HG03354 (cell line): ENCODE measurements at regions not wholly inside any gene's neighbourhood (a gene's known extent, or its start where the extent isn't known, plus 50 kb on each side); places are given as distances from the start of the nearest gene placed in this dataset.

Experiments
- ATAC-seq: cut with Tn5 transposase; IDR thresholded peaks from one replicate; pipeline ENCODE4 v1.9.1; 2021; ENCODE audit warnings: mild to moderate bottlenecking; ENCODE audit not compliant: unreplicated experiment, poor library complexity, severe bottlenecking

GRCh38 chr6:113511100-113511499, 346.0 kb upstream of the MARCKS start:
- no peak for ATAC-seq

DNA sequence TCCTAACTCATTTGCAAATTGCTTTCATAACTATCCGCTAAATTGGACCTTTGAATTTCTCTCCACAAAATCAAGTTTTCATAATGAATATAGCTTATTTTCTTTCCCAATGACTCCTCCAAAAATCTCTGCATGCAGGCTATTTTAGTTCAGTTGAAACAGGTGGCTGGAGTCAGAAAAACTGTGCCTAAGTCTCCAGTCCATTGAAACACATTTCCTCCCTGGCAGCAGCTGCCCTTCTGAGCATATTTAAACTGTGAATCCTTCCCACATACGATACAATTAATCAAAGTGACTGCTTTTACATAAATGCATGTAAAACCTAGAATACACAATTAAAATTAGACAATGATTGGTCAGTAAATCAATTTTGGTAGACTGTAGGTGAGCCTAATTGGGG, 344.6 kb upstream of the MARCKS start:
- no peak for ATAC-seq

DNA sequence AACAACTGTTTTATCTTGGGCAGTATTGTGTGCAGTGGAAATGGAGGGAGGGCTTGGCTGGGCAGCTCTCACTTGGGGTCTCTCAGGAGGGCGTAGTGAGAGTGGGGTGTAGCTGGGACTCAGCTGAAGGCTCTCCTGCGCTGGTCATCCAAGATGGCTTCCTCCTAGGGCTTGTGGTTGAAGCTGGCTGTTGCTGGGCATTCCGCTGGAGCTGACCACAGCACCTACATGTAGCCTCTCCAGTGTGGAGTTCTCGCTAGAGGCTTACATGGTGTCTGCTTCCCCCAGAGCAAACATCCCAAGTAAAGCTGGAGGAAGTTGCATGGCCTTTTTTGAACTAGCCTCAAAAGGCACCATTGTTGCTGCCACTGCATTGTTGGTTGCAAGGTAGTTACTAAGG, 344.1 kb upstream of the MARCKS start:
- ATAC-seq: no peak

GRCh38 chr6:113522376-113522775, 334.8 kb upstream of the MARCKS start:
- no peak for ATAC-seq

DNA sequence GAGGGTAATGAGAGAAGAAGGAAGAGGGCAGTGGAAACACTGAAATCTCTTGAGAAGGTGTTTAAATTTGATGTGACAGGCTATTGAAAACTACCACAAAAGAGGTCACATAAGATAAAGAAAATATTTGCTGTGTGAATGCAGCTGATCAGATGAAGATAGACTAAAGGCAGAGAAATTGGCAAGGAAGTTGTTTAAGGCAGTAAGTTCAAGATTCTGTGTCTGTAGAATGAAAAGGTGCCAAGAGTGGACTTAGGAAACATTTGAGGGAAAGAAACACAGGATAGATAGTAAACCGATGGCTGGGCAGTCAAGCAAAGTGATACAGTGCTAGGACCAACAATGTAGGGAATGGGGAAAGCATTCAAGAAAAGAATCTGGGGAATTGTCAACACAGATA, 332.3 kb upstream of the MARCKS start:
- no peak for ATAC-seq

DNA sequence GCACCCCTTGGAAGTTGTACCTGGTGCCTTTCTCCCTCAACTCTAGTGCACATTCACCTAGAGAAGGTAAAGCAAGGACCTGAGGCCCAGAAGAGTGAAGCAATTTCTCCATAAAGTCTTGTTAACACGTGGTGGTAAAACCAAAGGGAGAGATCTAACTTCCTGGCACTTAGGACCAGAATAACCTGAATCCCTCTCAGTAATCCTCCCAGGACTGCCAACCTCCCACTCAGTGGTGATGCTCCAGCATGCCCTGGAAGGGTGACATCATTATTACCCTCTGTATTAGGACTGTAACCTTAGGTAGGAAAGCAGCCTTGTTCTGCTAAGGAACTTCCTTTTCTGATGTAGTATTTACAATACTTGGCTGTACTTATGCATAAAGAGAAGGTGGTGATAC, 330.6 kb upstream of the MARCKS start:
- ATAC-seq: no peak

DNA sequence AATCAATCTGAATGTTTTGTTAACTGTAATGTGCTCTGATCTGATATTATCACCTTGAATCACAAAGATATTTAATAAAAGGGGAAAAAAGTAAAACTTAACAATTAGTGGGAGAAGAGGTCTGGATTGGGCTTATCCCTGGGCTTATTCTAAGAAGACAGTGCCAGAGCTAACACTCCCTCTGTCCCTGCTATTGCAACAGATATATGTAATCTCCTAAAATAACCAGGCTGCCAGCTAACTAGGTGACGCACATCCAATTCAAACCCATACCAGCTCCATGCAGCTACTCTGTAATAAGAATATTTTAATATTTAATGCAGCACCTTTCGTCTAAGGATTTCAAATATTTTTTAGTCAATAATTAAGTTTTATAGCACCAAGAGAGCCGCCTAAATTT, 330.1 kb upstream of the MARCKS start:
- no peak for ATAC-seq

- no peak for ATAC-seq
These were observed 329.0 kb upstream of the MARCKS start for GRCh38 chr6:113528111-113528510.

- ATAC-seq: no peak
These were observed 327.9 kb upstream of the MARCKS start for GRCh38 chr6:113529196-113529595.

GRCh38 chr6:113529879-113530278, 327.3 kb upstream of the MARCKS start:
- no peak for ATAC-seq

DNA sequence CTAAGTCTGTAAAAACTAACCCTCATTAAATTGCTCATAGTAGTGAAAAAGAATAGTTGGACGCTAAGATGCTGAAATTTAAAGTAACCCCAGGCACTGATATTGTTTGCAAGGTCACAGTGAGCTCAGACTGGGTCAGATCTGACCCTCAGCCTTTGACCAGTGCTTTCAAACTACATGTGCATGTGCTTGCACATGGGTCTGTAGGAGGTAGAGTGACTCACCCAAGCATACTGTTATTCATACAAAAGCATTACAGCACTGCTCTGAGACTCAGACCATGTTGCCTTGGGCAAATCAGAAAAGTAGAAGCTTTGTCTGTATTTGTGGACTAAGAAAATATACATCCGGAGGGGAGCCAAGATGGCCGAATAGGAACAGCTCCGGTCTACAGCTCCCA, 326.4 kb upstream of the MARCKS start:
- ATAC-seq: no peak

GRCh38 chr6:113539202-113539601, 317.9 kb upstream of the MARCKS start:
- no peak for ATAC-seq

DNA sequence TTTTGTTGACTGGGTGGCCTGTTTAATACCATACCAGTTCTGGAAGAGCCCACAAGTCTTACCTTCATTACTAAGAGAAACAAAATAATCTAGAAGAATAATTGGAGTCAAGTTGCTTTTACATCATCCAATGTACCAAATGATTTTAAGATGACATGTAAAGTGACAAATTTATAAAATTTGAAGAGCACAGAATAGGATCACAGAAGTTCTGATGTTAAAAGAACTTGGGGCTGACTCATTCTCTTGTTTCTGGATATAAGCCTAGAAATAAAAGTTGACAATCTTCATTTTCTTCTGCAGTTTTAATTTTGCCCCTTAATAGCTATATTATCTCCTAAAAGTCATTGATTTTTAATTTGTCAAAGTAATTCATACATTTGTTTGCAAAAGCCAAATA, 317.5 kb upstream of the MARCKS start:
- ATAC-seq: no peak

GRCh38 chr6:113540466-113540865, 316.7 kb upstream of the MARCKS start:
- ATAC-seq: no peak

DNA sequence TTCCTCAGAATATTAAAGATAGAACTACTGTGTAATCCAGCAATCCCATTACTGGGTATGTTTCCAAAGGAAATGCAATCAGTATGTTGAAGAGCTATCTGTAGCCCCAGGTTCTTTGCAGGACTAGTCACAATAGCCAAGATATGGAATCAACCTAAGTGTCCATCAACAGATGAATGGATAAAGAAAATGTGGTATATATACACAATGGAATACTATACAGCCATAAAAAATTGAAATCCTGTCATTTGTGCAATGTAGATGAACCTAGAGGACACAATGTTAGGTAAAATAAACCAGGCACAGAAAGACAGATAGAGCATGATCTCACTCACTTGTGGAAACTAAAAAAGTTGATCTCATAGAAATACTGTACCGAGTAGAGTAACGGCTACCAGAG, 306.0 kb upstream of the MARCKS start:
- ATAC-seq: no peak

GRCh38 chr6:113556775-113557174, 300.4 kb upstream of the MARCKS start:
- no peak for ATAC-seq

GRCh38 chr6:113558431-113558830, 298.7 kb upstream of the MARCKS start:
- ATAC-seq: no peak

- ATAC-seq: no peak
These were observed 298.2 kb upstream of the MARCKS start for GRCh38 chr6:113558966-113559365.

- no peak for ATAC-seq
These were observed 296.8 kb upstream of the MARCKS start for GRCh38 chr6:113560376-113560775.

DNA sequence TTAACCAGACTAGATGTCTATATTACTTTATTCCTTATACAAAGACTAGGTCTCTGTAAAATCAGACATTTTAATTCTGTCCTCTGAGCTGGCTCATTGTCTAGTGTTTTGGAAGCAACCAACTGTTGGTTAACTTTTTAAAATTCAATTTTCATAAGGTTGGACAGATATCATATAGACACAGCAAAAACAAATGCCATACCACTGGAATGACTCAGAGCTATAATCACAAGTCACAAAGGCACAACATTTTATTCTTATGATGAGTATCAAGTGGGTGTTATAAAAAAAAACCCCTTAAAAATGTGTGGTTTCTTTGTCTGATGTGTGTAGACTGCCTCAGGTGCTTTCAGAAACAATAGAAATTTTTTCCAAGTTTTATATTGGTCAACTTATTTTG, 296.2 kb upstream of the MARCKS start:
- no peak for ATAC-seq

- no peak for ATAC-seq
These were observed 294.9 kb upstream of the MARCKS start for GRCh38 chr6:113562248-113562647.

GRCh38 chr6:113564371-113565171, 292.6 kb upstream of the MARCKS start:
- peak; percentile 82 for ATAC-seq
